NB4 (cell line): ENCODE measurements at regions not wholly inside any gene's neighbourhood (a gene's known extent, or its start where the extent isn't known, plus 50 kb on each side); places are given as distances from the start of the nearest gene placed in this dataset.

Source experiments
- DNase-seq: peaks from one replicate; pipeline ENCODE4 v3.0.0; 2010; ENCODE audit warnings: low read depth
- H3K4me3 ChIP-seq: one replicate; pipeline ENCODE4 v1.5.1; 2011; ENCODE audit warnings: mild to moderate bottlenecking, low read depth, low read length, moderate library complexity
- MYC ChIP-seq: IDR thresholded peaks from 2 replicates; pipeline ENCODE4 v1.6.1; 2011; ENCODE audit warnings: low read depth, low read length
- POLR2A ChIP-seq: IDR thresholded peaks from 2 replicates; pipeline ENCODE4 v1.6.1; 2011; ENCODE audit warnings: mild to moderate bottlenecking; ENCODE audit not compliant: insufficient read length; ENCODE audit errors: extremely low read depth
- TF ChIP-seq, protein P1 (sequence below): IDR thresholded peaks from one replicate; pipeline ENCODE4 v1.5.1; 2012; ENCODE audit warnings: low read depth, low read length
- TF ChIP-seq, protein P2 (sequence below): IDR thresholded peaks from 2 replicates; pipeline ENCODE4 v1.6.1; 2011; ENCODE audit warnings: low read depth, low read length

DNA sequence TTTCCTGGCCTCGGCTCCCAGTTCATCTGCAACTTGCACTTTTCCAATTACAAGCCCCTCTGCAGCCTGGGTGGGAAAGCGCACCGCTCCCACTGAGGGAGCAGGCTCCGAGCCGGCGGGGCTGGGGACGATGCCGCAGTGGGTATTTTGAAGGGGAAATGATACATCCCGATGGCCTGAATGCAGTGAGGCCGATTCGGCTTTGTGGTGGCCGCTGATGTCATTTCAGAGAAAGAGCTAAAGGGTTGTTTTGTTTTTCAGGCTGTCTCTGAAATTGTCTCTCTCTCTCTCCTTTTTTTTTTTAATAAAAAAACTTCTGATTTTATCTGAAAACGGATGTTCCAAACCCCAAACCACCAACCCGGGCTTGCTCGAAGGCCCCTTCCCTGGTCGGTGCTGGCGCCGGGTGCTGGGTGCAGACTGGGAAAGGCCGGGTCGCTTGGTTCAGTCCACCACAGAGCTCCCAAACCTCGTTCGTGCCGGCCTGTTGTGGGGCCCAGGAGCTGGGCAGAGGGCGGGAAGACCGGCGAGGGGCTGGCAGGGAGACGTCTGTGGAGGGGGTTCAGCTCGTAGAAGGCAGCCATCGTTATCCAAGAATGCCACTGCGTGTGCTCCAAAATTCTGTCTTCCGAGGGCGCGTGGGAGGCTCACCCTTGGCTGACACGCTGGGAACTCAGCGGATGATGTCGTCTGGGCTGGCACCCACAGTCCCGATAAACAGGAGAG is 102.8 kb downstream of the FOXL1 start:
- no peak overlapping the region for H3K4me3 ChIP-seq
- TF ChIP-seq, protein P1, sequence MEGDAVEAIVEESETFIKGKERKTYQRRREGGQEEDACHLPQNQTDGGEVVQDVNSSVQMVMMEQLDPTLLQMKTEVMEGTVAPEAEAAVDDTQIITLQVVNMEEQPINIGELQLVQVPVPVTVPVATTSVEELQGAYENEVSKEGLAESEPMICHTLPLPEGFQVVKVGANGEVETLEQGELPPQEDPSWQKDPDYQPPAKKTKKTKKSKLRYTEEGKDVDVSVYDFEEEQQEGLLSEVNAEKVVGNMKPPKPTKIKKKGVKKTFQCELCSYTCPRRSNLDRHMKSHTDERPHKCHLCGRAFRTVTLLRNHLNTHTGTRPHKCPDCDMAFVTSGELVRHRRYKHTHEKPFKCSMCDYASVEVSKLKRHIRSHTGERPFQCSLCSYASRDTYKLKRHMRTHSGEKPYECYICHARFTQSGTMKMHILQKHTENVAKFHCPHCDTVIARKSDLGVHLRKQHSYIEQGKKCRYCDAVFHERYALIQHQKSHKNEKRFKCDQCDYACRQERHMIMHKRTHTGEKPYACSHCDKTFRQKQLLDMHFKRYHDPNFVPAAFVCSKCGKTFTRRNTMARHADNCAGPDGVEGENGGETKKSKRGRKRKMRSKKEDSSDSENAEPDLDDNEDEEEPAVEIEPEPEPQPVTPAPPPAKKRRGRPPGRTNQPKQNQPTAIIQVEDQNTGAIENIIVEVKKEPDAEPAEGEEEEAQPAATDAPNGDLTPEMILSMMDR: no peak
- no peak for DNase-seq

DNA sequence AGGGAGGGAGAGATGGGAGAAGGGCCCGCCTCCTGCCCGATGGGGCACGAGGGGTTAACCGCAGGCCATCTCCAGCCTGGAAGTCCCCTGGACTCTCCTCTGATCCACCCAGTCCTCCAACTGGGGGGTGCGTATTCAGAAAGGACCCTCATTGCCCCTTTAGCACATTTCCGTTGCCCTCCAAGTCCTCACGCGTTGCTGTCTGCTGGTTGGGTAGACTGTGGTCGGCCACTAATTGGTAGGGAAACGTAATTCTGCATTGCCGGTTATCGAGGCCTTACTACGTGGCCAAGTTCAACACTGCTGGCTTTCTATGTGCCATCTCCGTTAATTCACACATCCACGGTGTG is 103.4 kb downstream of the FOXL1 start:
- no peak for DNase-seq
- TF ChIP-seq POLR2A (no peak), MYC (no peak)
- TF ChIP-seq, protein P2, sequence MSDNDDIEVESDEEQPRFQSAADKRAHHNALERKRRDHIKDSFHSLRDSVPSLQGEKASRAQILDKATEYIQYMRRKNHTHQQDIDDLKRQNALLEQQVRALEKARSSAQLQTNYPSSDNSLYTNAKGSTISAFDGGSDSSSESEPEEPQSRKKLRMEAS: no peak
- TF ChIP-seq, protein P1: no peak
- no peak overlapping the region for H3K4me3 ChIP-seq

DNA sequence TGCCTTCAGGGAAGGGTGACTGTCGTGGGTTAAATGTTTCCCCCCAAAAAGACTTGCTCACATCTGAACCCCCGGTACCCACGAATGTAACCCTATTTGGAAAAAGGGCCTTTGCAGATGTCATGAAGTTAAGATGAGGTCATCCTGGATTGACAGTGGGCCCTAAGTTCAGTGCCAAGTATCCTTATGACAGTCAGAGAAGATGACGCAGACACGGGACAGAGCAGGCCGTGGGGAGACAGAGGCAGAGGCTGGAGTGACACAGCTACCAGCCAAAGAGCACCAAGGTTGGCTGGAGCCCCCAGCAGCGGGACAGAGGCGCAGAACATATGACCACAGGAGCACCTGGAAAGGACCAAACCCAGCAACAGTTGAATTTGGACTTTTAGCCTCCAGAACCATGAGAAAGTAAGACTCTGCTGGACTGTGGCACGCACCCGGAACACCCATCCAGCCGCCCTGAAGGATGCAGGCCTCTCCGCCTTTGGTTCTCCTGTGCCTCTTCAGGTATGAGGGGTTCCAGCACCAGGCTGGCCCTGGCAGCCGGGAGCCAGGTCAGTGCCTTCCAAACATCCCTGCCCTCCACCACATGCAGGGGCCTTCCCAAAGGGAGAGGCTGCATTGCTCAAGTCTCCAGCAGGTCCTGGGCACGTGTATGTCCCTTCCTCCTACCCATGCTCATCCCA is 104.0 kb downstream of the FOXL1 start:
- TF ChIP-seq, protein P1: no peak
- TF ChIP-seq, protein P2: no peak
- no peak for TF ChIP-seq MYC
- TF ChIP-seq POLR2A: no peak
- H3K4me3 ChIP-seq: no peak overlapping the region

DNA sequence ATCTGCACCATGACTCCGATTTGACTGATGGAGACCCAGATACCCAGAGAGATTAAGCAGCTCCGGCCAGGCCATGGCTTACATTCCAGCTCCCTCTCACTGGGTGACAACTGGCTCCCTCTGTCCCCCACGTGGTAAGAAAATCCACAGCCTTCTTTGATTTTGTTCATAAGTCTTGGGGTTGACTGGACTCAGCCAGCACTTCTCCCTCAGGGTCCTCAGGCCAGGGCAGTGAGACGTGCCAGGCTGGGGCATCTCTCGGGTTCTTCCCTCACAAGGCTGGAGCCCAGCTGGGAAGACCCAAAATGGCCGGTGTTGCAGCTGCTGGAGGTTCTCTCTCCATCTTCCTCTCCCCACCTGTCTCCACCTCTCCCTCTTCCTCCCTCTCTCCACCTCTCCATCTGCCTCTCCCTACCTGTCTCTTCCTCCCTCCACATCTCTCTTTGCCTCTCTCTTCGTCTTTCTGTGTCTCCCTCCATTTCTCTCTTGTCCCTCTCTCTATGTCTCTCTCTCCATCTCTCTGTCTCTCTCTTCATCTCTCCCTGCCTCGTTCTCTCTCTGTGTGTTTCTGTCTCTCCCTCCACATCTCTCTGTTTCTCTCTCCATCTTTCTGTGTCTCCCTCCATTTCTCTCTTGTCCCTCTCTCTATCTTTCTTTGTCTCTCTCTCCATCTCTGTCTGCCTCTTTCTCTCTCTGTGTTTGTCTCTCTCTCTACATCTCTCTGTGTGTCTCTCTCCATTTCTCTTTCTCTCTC is 105.3 kb downstream of the FOXL1 start:
- no peak for TF ChIP-seq MYC
- TF ChIP-seq, protein P2: no peak
- no peak for TF ChIP-seq POLR2A
- TF ChIP-seq, protein P1: no peak
- H3K4me3 ChIP-seq: no peak overlapping the region
- peak; percentile 25 for DNase-seq

More for the DNA sequence above, 104.0 kb downstream of the FOXL1 start:
- no peak for DNase-seq

DNA sequence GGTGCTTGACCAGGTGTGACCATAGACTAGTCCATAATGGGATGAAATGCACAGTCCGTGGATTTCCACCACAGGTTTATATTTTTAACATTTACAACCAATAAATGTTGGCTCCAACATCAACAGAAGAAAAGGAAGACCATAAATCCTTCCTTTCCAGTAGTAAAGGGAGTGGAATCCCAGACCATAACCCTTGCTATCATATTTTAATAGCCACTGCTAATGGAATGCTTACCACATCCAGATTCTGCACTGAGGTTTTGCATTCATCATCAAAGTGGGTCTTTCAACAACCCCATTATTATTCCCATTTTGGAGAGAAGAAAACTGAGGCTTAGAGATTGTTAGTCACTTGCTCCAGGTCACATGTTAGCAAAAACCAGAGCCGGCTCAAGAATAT is 106.7 kb downstream of the FOXL1 start:
- TF ChIP-seq, protein P1: no peak
- TF ChIP-seq MYC: no peak
- TF ChIP-seq POLR2A: no peak
- TF ChIP-seq, protein P2: no peak
- DNase-seq: no peak
- no peak overlapping the region for H3K4me3 ChIP-seq
